HG03280 (cell line): ENCODE measurements at regions not wholly inside any gene's neighbourhood (a gene's known extent, or its start where the extent isn't known, plus 50 kb on each side); places are given as distances from the start of the nearest gene placed in this dataset.
"Not testable (repeated sequence)": the region's sequence is repeated elsewhere in the genome, so short reads cannot be mapped to it uniquely, and the experiment has no call there.

Experiments used
- ATAC-seq: cut with Tn5 transposase; IDR thresholded peaks from one replicate; pipeline ENCODE4 v1.9.1; 2021; ENCODE audit warnings: mild to moderate bottlenecking, moderate library complexity; ENCODE audit not compliant: unreplicated experiment

DNA sequence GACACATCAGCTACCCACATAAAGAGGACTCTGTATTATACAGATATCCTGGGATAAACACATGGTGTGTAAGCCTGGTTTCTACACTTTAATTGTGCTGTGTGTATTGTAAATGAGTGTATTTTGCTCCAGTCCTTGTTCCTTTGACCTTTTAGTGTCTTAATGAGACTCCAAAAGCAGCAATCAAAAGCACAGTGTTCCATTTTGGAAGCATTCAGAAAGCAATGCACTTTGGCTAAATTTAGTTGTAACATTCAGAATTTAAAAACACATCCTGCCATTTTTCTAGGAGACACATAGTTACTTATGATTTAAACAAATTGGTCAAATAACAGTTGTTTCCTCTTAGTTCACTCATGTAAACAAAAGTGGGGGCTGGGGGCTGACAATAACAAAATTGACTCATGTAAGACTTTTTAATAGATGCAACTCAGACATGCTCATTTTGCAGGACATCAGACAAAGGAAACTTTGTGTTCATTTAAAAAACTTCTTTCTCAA lies 122.2 kb downstream of the GPR37 start:
- ATAC-seq: no peak

DNA sequence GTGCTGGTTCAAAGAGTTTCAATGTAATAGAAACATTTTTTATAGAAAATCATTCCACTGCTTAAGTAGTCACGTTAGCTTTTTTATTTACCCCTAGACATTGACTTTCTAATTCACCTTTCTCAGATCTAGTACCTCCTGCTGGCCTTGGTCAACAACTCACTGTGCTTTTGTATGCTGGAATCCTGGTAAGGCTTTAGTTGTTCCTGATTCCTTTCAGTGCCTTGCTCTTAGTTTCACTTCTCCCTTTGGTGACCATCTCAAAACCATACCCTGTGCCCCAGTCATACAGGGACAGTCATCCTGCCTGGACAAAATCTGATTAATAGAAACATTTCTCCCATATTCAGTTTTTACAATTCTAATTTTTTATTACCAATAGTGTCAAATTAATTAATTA lies 130.2 kb downstream of the GPR37 start:
- ATAC-seq: no peak

- no peak for ATAC-seq
These were observed 131.9 kb downstream of the GPR37 start for GRCh38 chr7:124633740-124634139.

- ATAC-seq: no peak
These were observed 135.2 kb downstream of the GPR37 start for GRCh38 chr7:124630395-124630794.

GRCh38 chr7:124618871-124619270 lies 146.7 kb downstream of the GPR37 start:
- no peak for ATAC-seq

GRCh38 chr7:124618051-124618450 lies 147.5 kb downstream of the GPR37 start:
- ATAC-seq: not testable (repeated sequence)

DNA sequence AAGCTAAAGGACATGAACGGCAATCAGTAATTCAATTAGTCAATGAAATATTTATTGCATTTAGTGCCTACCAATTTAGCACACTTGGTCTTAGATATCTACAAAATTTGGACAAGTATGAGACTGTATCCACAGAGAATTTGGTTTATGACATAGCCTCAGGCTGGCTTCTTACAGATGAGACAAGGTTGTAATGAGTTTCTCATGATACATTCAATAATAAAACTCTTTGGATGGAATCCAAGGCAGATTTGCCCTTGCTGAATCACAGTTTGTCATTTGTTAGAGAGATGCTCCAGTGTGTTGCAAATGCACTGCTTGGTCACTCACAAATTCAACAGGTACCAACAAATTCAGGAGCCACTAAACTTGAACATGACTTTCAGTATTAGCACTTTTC lies 162.5 kb downstream of the GPR37 start:
- ATAC-seq: no peak

DNA sequence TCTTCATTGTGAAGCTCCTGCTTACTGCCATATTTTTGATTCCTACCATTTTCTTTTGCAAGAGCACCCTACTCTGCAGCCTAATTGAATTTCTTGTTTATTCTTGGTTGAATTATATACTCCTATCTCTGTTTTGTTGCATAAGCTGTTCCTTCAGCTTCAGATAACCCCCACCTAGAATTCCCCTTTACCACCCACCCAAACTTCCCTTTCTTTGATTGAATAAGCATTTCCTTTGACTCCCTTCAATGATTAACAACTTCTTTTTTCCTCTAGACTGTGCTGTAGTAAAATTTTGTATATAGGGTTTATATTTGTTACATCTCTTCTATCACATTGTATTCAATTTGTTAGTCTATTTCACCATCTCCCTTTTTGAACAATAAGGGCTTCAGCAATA lies 168.1 kb downstream of the GPR37 start:
- ATAC-seq: no peak

DNA sequence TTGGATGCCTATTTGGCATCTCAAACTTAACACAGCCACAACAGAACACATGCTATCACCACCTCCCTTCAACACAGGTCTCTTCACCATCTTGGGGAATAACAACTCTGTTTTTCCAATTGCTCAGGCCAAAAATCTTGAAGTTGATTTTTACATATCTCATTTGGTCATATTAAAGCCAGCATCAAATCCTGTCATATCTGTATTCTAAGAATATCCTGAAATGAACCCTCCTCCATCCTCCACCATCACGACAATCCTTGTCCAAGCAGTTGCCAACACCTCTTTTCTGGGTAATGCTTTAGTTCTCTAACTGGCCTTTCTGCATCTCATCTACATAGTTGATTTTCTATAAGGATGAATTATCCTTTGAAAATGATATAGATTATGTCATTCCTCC lies 168.7 kb downstream of the GPR37 start:
- no peak for ATAC-seq

DNA sequence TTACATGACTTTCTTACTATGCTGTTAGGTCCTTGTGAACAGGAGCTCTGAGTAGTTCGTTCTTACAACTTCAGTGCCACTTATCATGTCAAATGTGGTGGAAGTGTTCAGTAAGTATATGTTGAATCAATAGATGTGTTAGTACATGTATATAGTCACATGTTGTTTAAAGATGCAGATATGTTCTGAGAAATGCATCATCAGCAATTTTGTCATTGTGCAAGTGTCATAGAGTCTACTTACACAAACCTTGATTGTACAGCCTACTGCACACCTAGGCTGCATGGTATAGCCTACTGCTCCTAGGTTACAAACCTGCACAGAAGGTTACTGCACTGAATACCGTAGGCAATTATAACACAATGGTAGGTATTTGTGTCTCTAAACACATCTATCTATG lies 174.8 kb downstream of the GPR37 start:
- ATAC-seq: no peak

GRCh38 chr7:124577256-124577655 lies 188.3 kb downstream of the GPR37 start:
- no peak for ATAC-seq

DNA sequence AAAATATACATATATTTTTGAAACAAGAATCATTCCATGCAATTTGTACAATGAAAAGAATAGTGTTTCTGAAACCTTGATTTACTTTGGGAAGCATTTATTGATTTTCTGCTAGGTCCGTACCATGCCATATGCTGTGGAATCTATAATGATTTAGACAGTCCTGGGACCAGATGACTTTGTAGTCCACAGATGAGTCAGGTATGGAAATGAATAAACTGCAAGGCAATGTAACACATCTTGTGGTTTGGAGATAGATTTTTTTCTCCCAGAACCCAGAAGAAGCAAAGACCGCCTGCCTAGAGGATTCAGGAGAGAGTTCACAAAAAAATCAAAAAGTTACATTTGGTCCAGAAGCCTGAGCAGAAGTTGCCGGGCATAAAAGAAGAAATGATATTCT lies 190.4 kb downstream of the GPR37 start:
- ATAC-seq: no peak

DNA sequence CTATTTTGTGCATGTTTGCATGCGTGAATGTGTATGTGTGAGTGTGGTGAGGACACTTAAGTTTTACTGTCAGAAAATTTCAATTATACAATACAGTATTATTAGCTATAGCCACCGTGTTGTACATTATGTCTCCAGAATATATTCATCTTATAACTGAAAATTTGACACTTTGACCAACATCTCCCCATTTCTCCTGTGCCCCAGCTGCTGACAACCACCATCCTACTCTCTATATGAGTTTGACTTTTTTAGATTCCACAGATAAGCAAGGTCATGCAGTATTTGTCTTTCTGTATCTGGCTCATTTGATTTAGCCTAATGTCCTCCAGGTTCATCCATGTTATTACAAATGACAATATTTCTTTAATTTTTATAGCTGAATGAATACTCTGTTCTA lies 195.0 kb downstream of the GPR37 start:
- no peak for ATAC-seq

DNA sequence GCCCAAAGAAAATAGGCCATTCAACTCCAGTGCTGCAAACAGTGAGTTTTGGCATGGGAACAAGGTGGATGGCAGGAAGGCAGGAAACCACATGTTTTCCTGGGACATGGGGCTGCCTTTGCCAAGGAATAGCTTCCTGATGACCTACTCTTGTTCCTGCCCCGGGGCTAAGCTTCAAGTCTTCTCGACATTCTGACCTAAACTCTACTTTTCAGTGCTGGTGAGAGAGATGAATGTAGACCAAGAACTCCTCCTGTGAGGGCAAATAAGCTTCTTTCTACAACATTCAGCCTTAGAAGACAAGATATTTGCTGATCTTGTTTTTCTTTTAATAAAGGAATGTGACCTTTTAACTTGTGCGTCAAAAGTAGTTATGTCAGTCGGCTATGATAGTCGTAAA lies 199.0 kb downstream of the GPR37 start:
- no peak for ATAC-seq

- ATAC-seq: no peak
These were observed 208.0 kb downstream of the GPR37 start for GRCh38 chr7:124557587-124557986.

- ATAC-seq: no peak
These were observed 208.5 kb downstream of the GPR37 start for GRCh38 chr7:124557101-124557500.

DNA sequence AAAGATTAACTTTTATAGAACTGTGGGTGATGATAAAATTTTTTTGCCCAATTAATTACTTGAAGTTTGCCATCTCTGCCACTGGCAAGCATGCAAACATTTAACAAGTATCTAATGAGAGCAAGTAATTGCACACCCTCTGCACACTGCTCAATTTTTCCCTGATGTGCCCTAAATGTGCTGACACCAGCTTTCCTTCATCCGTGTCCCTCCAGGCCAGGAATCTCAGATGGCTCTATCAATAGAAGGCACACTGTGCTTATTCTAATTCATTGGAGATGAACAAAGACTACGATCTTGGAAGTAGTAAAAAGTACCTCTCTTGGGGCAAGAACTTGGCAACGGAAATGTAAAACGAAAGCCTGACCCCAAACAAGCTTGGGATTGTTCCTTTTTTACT lies 212.1 kb downstream of the GPR37 start:
- ATAC-seq: no peak

DNA sequence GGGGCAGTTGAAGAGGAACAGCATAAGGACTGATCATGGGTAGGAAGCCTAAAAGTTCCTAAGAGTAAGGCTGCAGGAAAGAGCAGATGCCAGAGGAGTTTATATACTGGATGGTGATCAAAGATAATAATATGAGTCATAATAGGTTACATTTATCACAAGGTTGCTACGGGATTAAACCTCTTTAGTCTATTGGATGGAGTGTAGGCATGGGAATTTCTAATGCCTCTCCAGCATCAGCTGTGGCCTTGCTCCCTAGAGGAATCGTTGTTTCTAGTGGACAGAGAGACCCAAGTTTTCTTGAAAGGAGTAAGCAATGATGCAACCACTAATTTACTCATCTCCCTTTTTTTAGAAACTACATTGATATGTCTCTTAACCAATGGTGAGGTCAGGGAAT lies 213.4 kb downstream of the GPR37 start:
- no peak for ATAC-seq

- no peak for ATAC-seq
These were observed 215.6 kb downstream of the GPR37 start for GRCh38 chr7:124550036-124550435.

DNA sequence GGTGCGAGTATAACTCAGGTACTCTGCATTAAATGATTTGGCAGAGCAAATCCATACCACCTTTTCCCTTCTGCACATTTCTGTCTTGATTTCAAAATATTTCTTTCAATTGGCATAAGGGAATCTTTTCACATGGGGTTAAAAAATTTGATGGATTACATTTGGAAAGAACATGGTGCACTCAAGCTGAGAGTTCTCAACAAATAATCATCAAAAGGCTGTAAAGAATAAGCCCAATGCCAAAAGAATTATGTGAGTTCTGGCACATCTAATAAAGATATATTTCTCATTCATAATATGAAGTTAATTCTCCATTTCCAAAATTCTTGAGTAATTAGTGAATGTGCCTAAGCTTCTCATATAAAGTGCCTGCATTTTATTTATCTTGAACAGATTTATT lies 223.1 kb downstream of the GPR37 start:
- ATAC-seq: no peak

DNA sequence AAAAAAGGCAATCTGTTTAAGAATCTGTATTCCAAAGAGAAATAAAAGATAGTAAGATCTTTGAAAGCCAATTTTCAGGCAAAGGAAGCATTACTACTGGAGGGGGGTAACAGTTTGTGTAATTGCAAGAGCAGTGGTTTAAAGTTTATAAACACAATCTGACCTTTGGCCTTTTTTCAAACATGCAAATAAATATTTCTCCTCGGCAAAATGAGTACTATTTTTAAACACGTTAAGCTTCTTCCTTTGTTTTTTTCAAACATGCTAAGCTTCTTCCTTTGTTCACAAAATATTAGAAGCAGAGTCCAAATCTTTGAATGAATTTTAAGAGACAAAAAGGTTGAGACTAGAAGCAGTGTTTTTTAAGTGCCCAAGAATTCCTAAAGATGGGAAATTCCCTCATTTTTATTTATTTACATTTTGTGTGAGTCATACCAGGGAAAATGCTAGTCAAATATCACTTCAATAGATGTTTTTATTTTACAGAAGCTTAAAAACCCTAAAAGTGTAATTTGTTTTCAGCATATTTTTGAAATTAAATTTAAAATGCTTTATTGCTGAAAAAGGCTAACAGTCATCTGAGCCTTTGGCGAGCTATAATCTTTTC lies 229.3 kb downstream of the GPR37 start:
- no peak for ATAC-seq

GRCh38 chr7:124532166-124532565 lies 233.4 kb downstream of the GPR37 start:
- no peak for ATAC-seq

- no peak for ATAC-seq
These were observed 248.7 kb downstream of the GPR37 start for GRCh38 chr7:124516911-124517310.
